Liver (tissue), 3 donors: ENCODE measurements at regions not wholly inside any gene's neighbourhood (a gene's known extent, or its start where the extent isn't known, plus 50 kb on each side); places are given as distances from the start of the nearest gene placed in this dataset.

Source experiments
- EGR1 ChIP-seq, 2 donors: IDR thresholded peaks; 2 replicates each; pipeline ENCODE4 v1.6.1; 2016 to 2018; ENCODE audit warnings: antibody characterized with exemption in 2 of 2, low read depth in 2 of 2
- FOXA1 ChIP-seq: IDR thresholded peaks from 2 replicates; pipeline ENCODE4 v1.6.1; 2016; ENCODE audit warnings: antibody characterized with exemption
- GABPA ChIP-seq, 2 donors: IDR thresholded peaks in 1 of 2; conservative IDR thresholded peaks in 1 of 2; 2 replicates each; pipeline ENCODE4 v1.6.1; 2016; ENCODE audit warnings: antibody characterized with exemption in 2 of 2, mild to moderate bottlenecking in 1 of 2, moderate library complexity in 1 of 2
- JUND ChIP-seq, 2 donors: IDR thresholded peaks; 2 replicates each; pipeline ENCODE4 v1.6.1; 2016; ENCODE audit warnings: antibody characterized with exemption in 2 of 2
- SP1 ChIP-seq: IDR thresholded peaks from 2 replicates; pipeline ENCODE4 v1.6.1; 2018; ENCODE audit warnings: antibody characterized with exemption, mild to moderate bottlenecking
- TF ChIP-seq, protein P1 (sequence below): fragments of 150-350 bp; IDR thresholded peaks from 2 replicates; pipeline ENCODE4 v1.5.1; 2017; ENCODE audit warnings: improper control_type of control experiment, low read depth, low read length; ENCODE audit not compliant: missing input control
- TF ChIP-seq, protein P2 (sequence below): IDR thresholded peaks from 2 replicates; pipeline ENCODE4 v1.6.1; 2016; ENCODE audit warnings: antibody characterized with exemption
- TF ChIP-seq, protein P3 (sequence below): IDR thresholded peaks from 2 replicates; pipeline ENCODE4 v1.6.1; 2016; ENCODE audit warnings: antibody characterized with exemption, mild to moderate bottlenecking
- TF ChIP-seq, protein P4 (sequence below): IDR thresholded peaks from 2 replicates; pipeline ENCODE4 v1.6.1; 2016; ENCODE audit warnings: antibody characterized with exemption
- donor health status: healthy.
- donor health status: healthy.

DNA sequence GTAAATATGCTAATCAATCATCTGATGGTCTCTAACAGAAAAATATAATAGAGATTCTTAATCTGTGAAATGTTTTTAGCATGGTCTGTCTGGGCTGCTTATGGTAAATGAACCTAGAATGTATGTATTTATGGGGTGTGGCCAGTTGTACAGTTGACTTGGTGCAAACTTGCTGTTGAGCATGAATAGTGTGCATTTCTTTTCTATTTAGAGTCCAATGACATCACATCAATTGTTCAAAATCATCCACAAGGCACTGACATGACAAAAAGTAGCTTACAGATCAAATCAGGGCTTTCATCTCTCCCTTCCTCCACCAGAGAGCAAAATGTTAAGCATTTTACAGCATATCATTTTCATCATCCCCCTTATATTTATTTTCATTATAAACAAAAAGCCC is 1010.3 kb downstream of the KCNT2 start:
- TF ChIP-seq, protein P1, sequence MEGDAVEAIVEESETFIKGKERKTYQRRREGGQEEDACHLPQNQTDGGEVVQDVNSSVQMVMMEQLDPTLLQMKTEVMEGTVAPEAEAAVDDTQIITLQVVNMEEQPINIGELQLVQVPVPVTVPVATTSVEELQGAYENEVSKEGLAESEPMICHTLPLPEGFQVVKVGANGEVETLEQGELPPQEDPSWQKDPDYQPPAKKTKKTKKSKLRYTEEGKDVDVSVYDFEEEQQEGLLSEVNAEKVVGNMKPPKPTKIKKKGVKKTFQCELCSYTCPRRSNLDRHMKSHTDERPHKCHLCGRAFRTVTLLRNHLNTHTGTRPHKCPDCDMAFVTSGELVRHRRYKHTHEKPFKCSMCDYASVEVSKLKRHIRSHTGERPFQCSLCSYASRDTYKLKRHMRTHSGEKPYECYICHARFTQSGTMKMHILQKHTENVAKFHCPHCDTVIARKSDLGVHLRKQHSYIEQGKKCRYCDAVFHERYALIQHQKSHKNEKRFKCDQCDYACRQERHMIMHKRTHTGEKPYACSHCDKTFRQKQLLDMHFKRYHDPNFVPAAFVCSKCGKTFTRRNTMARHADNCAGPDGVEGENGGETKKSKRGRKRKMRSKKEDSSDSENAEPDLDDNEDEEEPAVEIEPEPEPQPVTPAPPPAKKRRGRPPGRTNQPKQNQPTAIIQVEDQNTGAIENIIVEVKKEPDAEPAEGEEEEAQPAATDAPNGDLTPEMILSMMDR, result no peak
- TF ChIP-seq, protein P2, sequence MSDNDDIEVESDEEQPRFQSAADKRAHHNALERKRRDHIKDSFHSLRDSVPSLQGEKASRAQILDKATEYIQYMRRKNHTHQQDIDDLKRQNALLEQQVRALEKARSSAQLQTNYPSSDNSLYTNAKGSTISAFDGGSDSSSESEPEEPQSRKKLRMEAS, result no peak
- TF ChIP-seq EGR1 (IDR thresholded peaks at IDR 0.05; ENCODE audit: low read depth in 2 of 2), result no peak
- TF ChIP-seq, protein P3, sequence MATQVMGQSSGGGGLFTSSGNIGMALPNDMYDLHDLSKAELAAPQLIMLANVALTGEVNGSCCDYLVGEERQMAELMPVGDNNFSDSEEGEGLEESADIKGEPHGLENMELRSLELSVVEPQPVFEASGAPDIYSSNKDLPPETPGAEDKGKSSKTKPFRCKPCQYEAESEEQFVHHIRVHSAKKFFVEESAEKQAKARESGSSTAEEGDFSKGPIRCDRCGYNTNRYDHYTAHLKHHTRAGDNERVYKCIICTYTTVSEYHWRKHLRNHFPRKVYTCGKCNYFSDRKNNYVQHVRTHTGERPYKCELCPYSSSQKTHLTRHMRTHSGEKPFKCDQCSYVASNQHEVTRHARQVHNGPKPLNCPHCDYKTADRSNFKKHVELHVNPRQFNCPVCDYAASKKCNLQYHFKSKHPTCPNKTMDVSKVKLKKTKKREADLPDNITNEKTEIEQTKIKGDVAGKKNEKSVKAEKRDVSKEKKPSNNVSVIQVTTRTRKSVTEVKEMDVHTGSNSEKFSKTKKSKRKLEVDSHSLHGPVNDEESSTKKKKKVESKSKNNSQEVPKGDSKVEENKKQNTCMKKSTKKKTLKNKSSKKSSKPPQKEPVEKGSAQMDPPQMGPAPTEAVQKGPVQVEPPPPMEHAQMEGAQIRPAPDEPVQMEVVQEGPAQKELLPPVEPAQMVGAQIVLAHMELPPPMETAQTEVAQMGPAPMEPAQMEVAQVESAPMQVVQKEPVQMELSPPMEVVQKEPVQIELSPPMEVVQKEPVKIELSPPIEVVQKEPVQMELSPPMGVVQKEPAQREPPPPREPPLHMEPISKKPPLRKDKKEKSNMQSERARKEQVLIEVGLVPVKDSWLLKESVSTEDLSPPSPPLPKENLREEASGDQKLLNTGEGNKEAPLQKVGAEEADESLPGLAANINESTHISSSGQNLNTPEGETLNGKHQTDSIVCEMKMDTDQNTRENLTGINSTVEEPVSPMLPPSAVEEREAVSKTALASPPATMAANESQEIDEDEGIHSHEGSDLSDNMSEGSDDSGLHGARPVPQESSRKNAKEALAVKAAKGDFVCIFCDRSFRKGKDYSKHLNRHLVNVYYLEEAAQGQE, result no peak
- TF ChIP-seq SP1, result no peak
- TF ChIP-seq GABPA (IDR thresholded peaks at IDR 0.05 in 1 of 2, conservative IDR thresholded peaks at IDR 0.05 in 1 of 2), result no peak
- no peak for TF ChIP-seq FOXA1
- TF ChIP-seq, protein P4, sequence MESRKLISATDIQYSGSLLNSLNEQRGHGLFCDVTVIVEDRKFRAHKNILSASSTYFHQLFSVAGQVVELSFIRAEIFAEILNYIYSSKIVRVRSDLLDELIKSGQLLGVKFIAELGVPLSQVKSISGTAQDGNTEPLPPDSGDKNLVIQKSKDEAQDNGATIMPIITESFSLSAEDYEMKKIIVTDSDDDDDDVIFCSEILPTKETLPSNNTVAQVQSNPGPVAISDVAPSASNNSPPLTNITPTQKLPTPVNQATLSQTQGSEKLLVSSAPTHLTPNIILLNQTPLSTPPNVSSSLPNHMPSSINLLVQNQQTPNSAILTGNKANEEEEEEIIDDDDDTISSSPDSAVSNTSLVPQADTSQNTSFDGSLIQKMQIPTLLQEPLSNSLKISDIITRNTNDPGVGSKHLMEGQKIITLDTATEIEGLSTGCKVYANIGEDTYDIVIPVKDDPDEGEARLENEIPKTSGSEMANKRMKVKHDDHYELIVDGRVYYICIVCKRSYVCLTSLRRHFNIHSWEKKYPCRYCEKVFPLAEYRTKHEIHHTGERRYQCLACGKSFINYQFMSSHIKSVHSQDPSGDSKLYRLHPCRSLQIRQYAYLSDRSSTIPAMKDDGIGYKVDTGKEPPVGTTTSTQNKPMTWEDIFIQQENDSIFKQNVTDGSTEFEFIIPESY, result no peak
- no peak for TF ChIP-seq JUND (IDR thresholded peaks at IDR 0.05)
